ENCODE measurements at regions not wholly inside any gene's neighbourhood (a gene's known extent, or its start where the extent isn't known, plus 50 kb on each side); places are given as distances from the start of the nearest gene placed in this dataset.
A peak's percentile ranks its signal among the peaks of the same experiment; 100 is the strongest.
"Not testable (repeated sequence)": the region's sequence is repeated elsewhere in the genome, so short reads cannot be mapped to it uniquely, and the experiment has no call there.

GRCh38 chr3:65004795-65005295 lies 317.0 kb upstream of the ADAMTS9 start:
- no peak overlapping the region for H2BK5ac ChIP-seq (ENCODE audit: low read depth, low read length, poor library complexity, severe bottlenecking)
- no peak overlapping the region for H3K14ac ChIP-seq (ENCODE audit: low read length in 2 of 2)
- H3K4me3 ChIP-seq (ENCODE audit: insufficient read depth in 1 of 2, low read depth in 1 of 2, low read length in 2 of 2): no peak overlapping the region
- no peaks in the 10 kb centered on the region for H3K79me1 ChIP-seq (replicated peaks; ENCODE audit: low read length, poor library complexity, severe bottlenecking)
- H3K4ac ChIP-seq (ENCODE audit: low read depth in 1 of 2, low read length in 2 of 2): no peak overlapping the region
- H2AFZ ChIP-seq (ENCODE audit: low read depth, low read length): no peak overlapping the region
- no peak overlapping the region for H4K91ac ChIP-seq (ENCODE audit: low read length)
- no peaks in the 10 kb centered on the region for H3K4me1 ChIP-seq (ENCODE audit: control insufficient read depth, insufficient read depth, low read depth, low read length)
- peak overlapping the region in 1 of 2 experiments; percentile 63 for H3K18ac ChIP-seq (ENCODE audit: low read depth in 1 of 2, low read length in 2 of 2)
- H3K23ac ChIP-seq (ENCODE audit: low read length in 2 of 2): no peak overlapping the region
- H3K27ac ChIP-seq (ENCODE audit: low read length, poor library complexity, severe bottlenecking): no peak overlapping the region
- H3K27me3 ChIP-seq (ENCODE audit: control insufficient read depth in 1 of 2, insufficient read depth in 1 of 2, low read length in 2 of 2): no peaks in the 10 kb centered on the region
- no peak overlapping the region for H2AK5ac ChIP-seq (ENCODE audit: low read length, severe bottlenecking)
- no peak overlapping the region for H2BK15ac ChIP-seq (ENCODE audit: low read depth, poor library complexity, severe bottlenecking)
- no peak overlapping the region for H3K9ac ChIP-seq (ENCODE audit: low read length)
- H2BK12ac ChIP-seq (ENCODE audit: low read length in 2 of 2): no peak overlapping the region
- H3K36me3 ChIP-seq (ENCODE audit: control insufficient read depth in 1 of 2, insufficient read depth in 2 of 2, low read depth in 1 of 2, low read length in 2 of 2): no peaks in the 10 kb centered on the region
- H2BK120ac ChIP-seq (ENCODE audit: low read depth, low read length): no peak overlapping the region
- WGBS: 72% methylated on average over 4 of the region's 4 CpGs
- no peak overlapping the region for H3K4me2 ChIP-seq (ENCODE audit: low read length, poor library complexity, severe bottlenecking)
- no peaks in the 10 kb centered on the region for H3K9me3 ChIP-seq (ENCODE audit: control insufficient read depth, low read length)
- DNase-seq: peak; percentile 29
- H4K8ac ChIP-seq (ENCODE audit: low read length): no peak overlapping the region

GRCh38 chr3:65004306-65004705 lies 316.5 kb upstream of the ADAMTS9 start:
- H3K9ac ChIP-seq (ENCODE audit: low read length): no peak overlapping the region
- no peak overlapping the region for H3K27ac ChIP-seq (ENCODE audit: low read length, poor library complexity, severe bottlenecking)
- WGBS: no CpG with 5 or more reads among the region's 1 CpG
- H3K18ac ChIP-seq (ENCODE audit: low read depth in 1 of 2, low read length in 2 of 2): no peak overlapping the region
- H2BK12ac ChIP-seq (ENCODE audit: low read length in 2 of 2): no peak overlapping the region
- no peak overlapping the region for H3K4me3 ChIP-seq (ENCODE audit: insufficient read depth in 1 of 2, low read depth in 1 of 2, low read length in 2 of 2)
- H3K4me1 ChIP-seq (ENCODE audit: control insufficient read depth, insufficient read depth, low read depth, low read length): no peaks in the 10 kb centered on the region
- H3K36me3 ChIP-seq (ENCODE audit: control insufficient read depth in 1 of 2, insufficient read depth in 2 of 2, low read depth in 1 of 2, low read length in 2 of 2): no peaks in the 10 kb centered on the region
- no peak overlapping the region for H3K4me2 ChIP-seq (ENCODE audit: low read length, poor library complexity, severe bottlenecking)
- H2BK5ac ChIP-seq (ENCODE audit: low read depth, low read length, poor library complexity, severe bottlenecking): no peak overlapping the region
- H4K8ac ChIP-seq (ENCODE audit: low read length): no peak overlapping the region
- no peaks in the 10 kb centered on the region for H3K27me3 ChIP-seq (ENCODE audit: control insufficient read depth in 1 of 2, insufficient read depth in 1 of 2, low read length in 2 of 2)
- H2BK120ac ChIP-seq (ENCODE audit: low read depth, low read length): no peak overlapping the region
- H3K79me1 ChIP-seq (replicated peaks; ENCODE audit: low read length, poor library complexity, severe bottlenecking): no peaks in the 10 kb centered on the region
- H3K4ac ChIP-seq (ENCODE audit: low read depth in 1 of 2, low read length in 2 of 2): no peak overlapping the region
- H2AK5ac ChIP-seq (ENCODE audit: low read length, severe bottlenecking): no peak overlapping the region
- no peak overlapping the region for H3K14ac ChIP-seq (ENCODE audit: low read length in 2 of 2)
- peak; percentile 18 for DNase-seq
- no peak overlapping the region for H2AFZ ChIP-seq (ENCODE audit: low read depth, low read length)
- H3K9me3 ChIP-seq (ENCODE audit: control insufficient read depth, low read length): no peaks in the 10 kb centered on the region
- H2BK15ac ChIP-seq (ENCODE audit: low read depth, poor library complexity, severe bottlenecking): no peak overlapping the region
- H4K91ac ChIP-seq (ENCODE audit: low read length): no peak overlapping the region
- H3K23ac ChIP-seq (ENCODE audit: low read length in 2 of 2): no peak overlapping the region

GRCh38 chr3:65001119-65001518 lies 313.3 kb upstream of the ADAMTS9 start:
- not testable (repeated sequence) for H3K4me2 ChIP-seq (ENCODE audit: low read length, poor library complexity, severe bottlenecking); H2AFZ ChIP-seq (ENCODE audit: low read depth, low read length); H3K9me3 ChIP-seq (ENCODE audit: control insufficient read depth, low read length); H3K18ac ChIP-seq (ENCODE audit: low read depth in 1 of 2, low read length in 2 of 2); H3K27ac ChIP-seq (ENCODE audit: low read length, poor library complexity, severe bottlenecking); H3K23ac ChIP-seq (ENCODE audit: low read length in 2 of 2); H2BK5ac ChIP-seq (ENCODE audit: low read depth, low read length, poor library complexity, severe bottlenecking); H2BK120ac ChIP-seq (ENCODE audit: low read depth, low read length); DNase-seq; H2BK15ac ChIP-seq (ENCODE audit: low read depth, poor library complexity, severe bottlenecking); H3K4ac ChIP-seq (ENCODE audit: low read depth in 1 of 2, low read length in 2 of 2); H4K91ac ChIP-seq (ENCODE audit: low read length); H3K36me3 ChIP-seq (ENCODE audit: control insufficient read depth in 1 of 2, insufficient read depth in 2 of 2, low read depth in 1 of 2, low read length in 2 of 2); H3K79me1 ChIP-seq (replicated peaks; ENCODE audit: low read length, poor library complexity, severe bottlenecking); H3K4me1 ChIP-seq (ENCODE audit: control insufficient read depth, insufficient read depth, low read depth, low read length); H4K8ac ChIP-seq (ENCODE audit: low read length); H2BK12ac ChIP-seq (ENCODE audit: low read length in 2 of 2); H2AK5ac ChIP-seq (ENCODE audit: low read length, severe bottlenecking); H3K4me3 ChIP-seq (ENCODE audit: insufficient read depth in 1 of 2, low read depth in 1 of 2, low read length in 2 of 2); H3K27me3 ChIP-seq (ENCODE audit: control insufficient read depth in 1 of 2, insufficient read depth in 1 of 2, low read length in 2 of 2); H3K9ac ChIP-seq (ENCODE audit: low read length); H3K14ac ChIP-seq (ENCODE audit: low read length in 2 of 2)
- WGBS: 89% methylated on average over 2 of the region's 4 CpGs

- H3K27me3 ChIP-seq (ENCODE audit: control insufficient read depth in 1 of 2, insufficient read depth in 1 of 2, low read length in 2 of 2): no peaks in the 10 kb centered on the region
- no peak overlapping the region for H3K27ac ChIP-seq (ENCODE audit: low read length, poor library complexity, severe bottlenecking)
- no peak overlapping the region for H2AK5ac ChIP-seq (ENCODE audit: low read length, severe bottlenecking)
- no peak overlapping the region for H3K9ac ChIP-seq (ENCODE audit: low read length)
- H2BK120ac ChIP-seq (ENCODE audit: low read depth, low read length): no peak overlapping the region
- no peaks in the 10 kb centered on the region for H3K9me3 ChIP-seq (ENCODE audit: control insufficient read depth, low read length)
- H2BK12ac ChIP-seq (ENCODE audit: low read length in 2 of 2): no peak overlapping the region
- H4K91ac ChIP-seq (ENCODE audit: low read length): no peak overlapping the region
- H2AFZ ChIP-seq (ENCODE audit: low read depth, low read length): no peak overlapping the region
- H3K36me3 ChIP-seq (ENCODE audit: control insufficient read depth in 1 of 2, insufficient read depth in 2 of 2, low read depth in 1 of 2, low read length in 2 of 2): no peaks in the 10 kb centered on the region
- no peak overlapping the region for H2BK5ac ChIP-seq (ENCODE audit: low read depth, low read length, poor library complexity, severe bottlenecking)
- no peak overlapping the region for H4K8ac ChIP-seq (ENCODE audit: low read length)
- H3K4me3 ChIP-seq (ENCODE audit: insufficient read depth in 1 of 2, low read depth in 1 of 2, low read length in 2 of 2): no peak overlapping the region
- H3K14ac ChIP-seq (ENCODE audit: low read length in 2 of 2): no peak overlapping the region
- H3K79me1 ChIP-seq (replicated peaks; ENCODE audit: low read length, poor library complexity, severe bottlenecking): no peaks in the 10 kb centered on the region
- no peak overlapping the region for H2BK15ac ChIP-seq (ENCODE audit: low read depth, poor library complexity, severe bottlenecking)
- DNase-seq: no peak
- H3K18ac ChIP-seq (ENCODE audit: low read depth in 1 of 2, low read length in 2 of 2): no peak overlapping the region
- H3K4me1 ChIP-seq (ENCODE audit: control insufficient read depth, insufficient read depth, low read depth, low read length): peaks cover 1% of the 10 kb centered on the region
- no peak overlapping the region for H3K4me2 ChIP-seq (ENCODE audit: low read length, poor library complexity, severe bottlenecking)
- H3K23ac ChIP-seq (ENCODE audit: low read length in 2 of 2): no peak overlapping the region
- H3K4ac ChIP-seq (ENCODE audit: low read depth in 1 of 2, low read length in 2 of 2): no peak overlapping the region
Measured at GRCh38 chr3:64998317-64998716, 310.5 kb upstream of the ADAMTS9 start.
